Neutrophil (primary cell): ENCODE measurements at regions not wholly inside any gene's neighbourhood (a gene's known extent, or its start where the extent isn't known, plus 50 kb on each side); places are given as distances from the start of the nearest gene placed in this dataset.

Source experiments
- H3K27ac ChIP-seq: fragments of 200-600 bp; sonication (generic); 2 replicates; pipeline ENCODE4 v1.5.1; 2016; ENCODE audit warnings: mild to moderate bottlenecking, moderate library complexity
- H3K27me3 ChIP-seq: fragments of 200-600 bp; sonication (generic); 2 replicates; pipeline ENCODE4 v1.6.0; 2016; ENCODE audit warnings: mild to moderate bottlenecking
- H3K36me3 ChIP-seq: fragments of 200-600 bp; sonication (generic); 2 replicates; pipeline ENCODE4 v1.5.1; 2017
- H3K4me1 ChIP-seq, 2 experiments: fragments of 200-600 bp in 1 of 2; sonication (generic) in 1 of 2; 1 replicate in 1 of 2; 2 replicates in 1 of 2; pipeline versions ENCODE4 v1.5.1 to v1.6.1; 2013 to 2016; ENCODE audit warnings: low read depth in 1 of 2, low read length in 1 of 2, mild to moderate bottlenecking in 1 of 2, moderate library complexity in 1 of 2; ENCODE audit not compliant: control insufficient read depth in 1 of 2, insufficient read depth in 1 of 2
- H3K4me3 ChIP-seq, 2 experiments: fragments of 200-600 bp in 1 of 2; sonication (generic) in 1 of 2; 1 replicate in 1 of 2; 2 replicates in 1 of 2; pipeline ENCODE4 v1.5.1; 2013 to 2016; ENCODE audit warnings: low read depth in 1 of 2, low read length in 1 of 2, mild to moderate bottlenecking in 1 of 2, moderate library complexity in 1 of 2
- H3K9me3 ChIP-seq: fragments of 200-600 bp; sonication (generic); 2 replicates; pipeline ENCODE4 v1.5.1; 2016
- TF ChIP-seq, protein P1 (sequence below): fragments of 200-600 bp; sonication (generic); IDR thresholded peaks from 2 replicates; pipeline ENCODE4 v1.5.1; 2016; ENCODE audit warnings: antibody characterized with exemption

DNA sequence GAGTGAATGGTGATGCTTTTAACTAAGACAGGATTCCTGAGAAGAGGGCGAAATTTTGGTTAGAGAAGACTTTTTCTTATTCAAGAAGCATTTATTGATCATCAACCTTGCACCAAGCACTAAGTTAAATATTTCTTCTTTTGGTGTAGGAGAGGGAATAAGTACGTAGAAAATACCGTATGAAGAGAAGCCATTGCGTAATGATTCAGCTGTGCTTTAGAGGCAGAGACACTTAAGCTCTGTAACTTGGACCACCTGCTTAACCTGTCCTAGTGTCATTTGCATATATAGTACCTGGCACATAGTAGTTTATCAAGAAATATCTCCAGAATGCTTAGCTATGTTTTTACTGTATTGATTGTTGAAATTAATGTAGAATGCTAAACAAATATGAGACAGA is 430.9 kb upstream of the ZNF608 start:
- TF ChIP-seq, protein P1, sequence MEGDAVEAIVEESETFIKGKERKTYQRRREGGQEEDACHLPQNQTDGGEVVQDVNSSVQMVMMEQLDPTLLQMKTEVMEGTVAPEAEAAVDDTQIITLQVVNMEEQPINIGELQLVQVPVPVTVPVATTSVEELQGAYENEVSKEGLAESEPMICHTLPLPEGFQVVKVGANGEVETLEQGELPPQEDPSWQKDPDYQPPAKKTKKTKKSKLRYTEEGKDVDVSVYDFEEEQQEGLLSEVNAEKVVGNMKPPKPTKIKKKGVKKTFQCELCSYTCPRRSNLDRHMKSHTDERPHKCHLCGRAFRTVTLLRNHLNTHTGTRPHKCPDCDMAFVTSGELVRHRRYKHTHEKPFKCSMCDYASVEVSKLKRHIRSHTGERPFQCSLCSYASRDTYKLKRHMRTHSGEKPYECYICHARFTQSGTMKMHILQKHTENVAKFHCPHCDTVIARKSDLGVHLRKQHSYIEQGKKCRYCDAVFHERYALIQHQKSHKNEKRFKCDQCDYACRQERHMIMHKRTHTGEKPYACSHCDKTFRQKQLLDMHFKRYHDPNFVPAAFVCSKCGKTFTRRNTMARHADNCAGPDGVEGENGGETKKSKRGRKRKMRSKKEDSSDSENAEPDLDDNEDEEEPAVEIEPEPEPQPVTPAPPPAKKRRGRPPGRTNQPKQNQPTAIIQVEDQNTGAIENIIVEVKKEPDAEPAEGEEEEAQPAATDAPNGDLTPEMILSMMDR: no peak
- H3K27ac ChIP-seq: no peak overlapping the region
- H3K9me3 ChIP-seq: no peaks in the 10 kb centered on the region
- H3K36me3 ChIP-seq: no peaks in the 10 kb centered on the region
- H3K4me3 ChIP-seq: no peak overlapping the region
- H3K27me3 ChIP-seq: no peaks in the 10 kb centered on the region
- H3K4me1 ChIP-seq: no peaks in the 10 kb centered on the region

DNA sequence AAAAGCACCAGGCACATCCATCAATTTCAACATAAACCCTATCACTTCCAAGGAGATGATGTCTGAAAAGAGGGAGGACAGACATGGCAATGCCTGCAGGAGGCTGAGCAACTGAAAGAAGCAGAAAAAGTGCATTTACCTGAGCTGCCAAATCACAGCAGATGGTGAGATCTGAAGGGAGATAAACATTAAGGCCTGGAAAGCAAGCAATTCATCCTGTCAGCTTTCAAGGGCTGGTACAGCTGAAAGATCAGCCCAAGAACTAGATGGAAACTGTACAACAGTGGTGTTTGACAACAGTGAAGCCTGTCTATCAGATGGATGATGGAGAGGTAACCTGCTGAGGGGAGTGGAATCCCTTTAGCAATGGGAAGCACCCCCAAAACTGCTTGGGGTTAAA is 433.2 kb upstream of the ZNF608 start:
- no peaks in the 10 kb centered on the region for H3K9me3 ChIP-seq
- no peaks in the 10 kb centered on the region for H3K36me3 ChIP-seq
- H3K4me1 ChIP-seq: no peaks in the 10 kb centered on the region
- H3K4me3 ChIP-seq: no peak overlapping the region
- no peak overlapping the region for H3K27ac ChIP-seq
- no peaks in the 10 kb centered on the region for H3K27me3 ChIP-seq
- TF ChIP-seq, protein P1: no peak

DNA sequence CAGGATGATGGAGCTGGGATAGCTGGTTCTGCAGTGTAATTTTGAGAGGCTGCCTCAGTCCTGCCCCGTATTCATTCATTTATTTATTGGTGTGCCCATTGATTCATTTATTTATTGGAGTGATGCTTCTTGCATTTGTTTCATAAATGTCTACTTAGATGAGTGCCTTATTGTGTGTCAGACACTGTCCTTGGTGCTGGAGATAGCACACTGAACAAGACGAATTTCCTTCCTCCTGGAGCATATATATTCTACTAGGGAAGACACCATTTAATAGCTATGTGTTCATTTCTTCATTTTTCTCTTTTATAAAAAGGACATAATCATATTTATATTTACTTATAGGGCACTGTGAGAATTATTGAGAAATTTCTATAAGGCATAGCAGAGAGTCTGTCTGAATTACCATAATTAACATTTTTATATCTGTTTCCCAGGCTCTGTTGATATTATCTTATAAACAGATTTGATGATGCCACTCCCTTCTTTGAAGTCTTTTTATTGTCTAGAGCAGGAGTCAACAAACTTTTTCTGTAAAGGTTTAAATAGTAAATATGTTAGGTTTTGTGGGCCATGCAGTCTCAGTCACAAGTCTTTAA is 433.9 kb upstream of the ZNF608 start:
- H3K4me3 ChIP-seq: no peak overlapping the region
- TF ChIP-seq, protein P1: no peak

DNA sequence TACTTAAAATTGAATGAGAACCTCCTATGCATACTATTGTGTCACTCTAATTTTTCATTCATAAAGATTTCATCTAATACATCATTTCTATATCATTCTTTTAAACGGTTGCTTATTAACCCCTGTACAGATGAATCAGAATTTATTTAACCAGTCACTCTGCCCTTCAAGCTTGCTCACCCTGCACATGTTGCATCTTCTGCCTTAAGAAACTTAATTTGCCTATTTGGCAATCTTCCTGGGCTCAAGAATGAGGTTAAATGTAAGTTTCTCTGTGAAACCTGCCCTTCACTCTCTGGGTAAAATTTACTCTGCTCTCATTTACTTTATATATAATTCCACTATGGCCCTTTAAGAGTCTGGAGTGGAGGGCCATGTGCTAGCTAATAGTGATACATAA is 434.7 kb upstream of the ZNF608 start:
- no peaks in the 10 kb centered on the region for H3K27me3 ChIP-seq
- no peaks in the 10 kb centered on the region for H3K36me3 ChIP-seq
- no peaks in the 10 kb centered on the region for H3K9me3 ChIP-seq
- TF ChIP-seq, protein P1: no peak
- no peak overlapping the region for H3K4me3 ChIP-seq
- H3K27ac ChIP-seq: no peak overlapping the region
- H3K4me1 ChIP-seq: no peaks in the 10 kb centered on the region

More for the DNA sequence above, 433.9 kb upstream of the ZNF608 start:
- no peaks in the 10 kb centered on the region for H3K27me3 ChIP-seq
- H3K36me3 ChIP-seq: no peaks in the 10 kb centered on the region
- no peaks in the 10 kb centered on the region for H3K9me3 ChIP-seq
- no peak overlapping the region for H3K27ac ChIP-seq
- H3K4me1 ChIP-seq: no peaks in the 10 kb centered on the region

DNA sequence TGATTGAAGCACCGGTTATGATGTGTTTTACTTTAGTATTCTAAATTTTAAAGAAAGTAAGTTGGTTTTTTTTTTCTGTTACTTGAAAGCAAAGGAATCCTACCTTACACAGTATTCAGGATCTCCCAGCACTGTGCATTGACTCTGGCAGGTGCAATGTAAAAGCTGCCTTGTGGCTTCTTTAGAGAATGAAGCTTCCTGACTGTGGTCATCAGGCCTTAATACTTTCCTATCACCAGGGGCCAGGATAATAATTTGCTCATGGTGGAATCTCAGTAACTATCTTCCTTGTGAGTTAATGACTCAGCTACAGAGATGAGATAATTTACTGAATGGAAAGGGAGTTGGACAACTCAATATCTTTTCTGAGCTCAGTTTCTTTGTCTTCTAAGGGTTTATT is 435.5 kb upstream of the ZNF608 start:
- TF ChIP-seq, protein P1: no peak
- Histone ChIP-seq H3K4me1 (no peaks in the 10 kb centered on the region), H3K36me3 (no peaks in the 10 kb centered on the region), H3K4me3 (no peak overlapping the region), H3K9me3 (no peaks in the 10 kb centered on the region), H3K27ac (no peak overlapping the region), H3K27me3 (no peaks in the 10 kb centered on the region)

DNA sequence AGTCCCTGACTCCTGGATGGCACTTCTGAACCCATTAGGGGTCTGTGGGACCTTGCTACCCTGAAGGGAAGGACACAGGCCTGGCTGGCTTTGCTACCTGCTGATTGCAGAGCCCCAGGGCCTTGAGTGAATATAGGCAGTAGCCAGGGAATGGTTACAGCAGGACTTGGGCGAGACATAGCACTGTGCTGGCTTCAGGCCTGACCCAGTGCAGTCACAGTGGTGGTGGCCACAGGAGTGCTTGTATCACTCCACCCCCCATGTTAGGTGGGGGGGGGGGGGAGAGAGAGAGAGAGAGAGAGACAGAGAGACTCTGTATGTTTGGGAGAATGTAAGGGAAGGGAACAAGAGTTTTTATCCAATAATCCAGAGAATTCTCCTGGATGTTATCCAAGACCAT is 439.3 kb upstream of the ZNF608 start:
- H3K36me3 ChIP-seq: no peaks in the 10 kb centered on the region
- TF ChIP-seq, protein P1: no peak

More for the DNA sequence above, 439.3 kb upstream of the ZNF608 start:
- Histone ChIP-seq H3K9me3 (no peaks in the 10 kb centered on the region), H3K27me3 (no peaks in the 10 kb centered on the region), H3K27ac (no peak overlapping the region), H3K4me1 (no peaks in the 10 kb centered on the region), H3K4me3 (no peak overlapping the region)
